Nephron (organoid): ENCODE measurements at regions not wholly inside any gene's neighbourhood (a gene's known extent, or its start where the extent isn't known, plus 50 kb on each side); places are given as distances from the start of the nearest gene placed in this dataset.

ENCODE experiments used
- H3K27ac Mint-ChIP-seq, 3 experiments: 2 replicates each; pipeline ENCODE4 v1.8.0; 2020; ENCODE audit warnings: mixed read lengths in 3 of 3, mild to moderate bottlenecking in 2 of 3, moderate library complexity in 1 of 3
- H3K27me3 Mint-ChIP-seq: 2 replicates; pipeline ENCODE4 v1.8.0; 2021; ENCODE audit warnings: low read depth, mild to moderate bottlenecking, moderate library complexity, mixed read lengths
- H3K36me3 Mint-ChIP-seq: 2 replicates; pipeline ENCODE4 v1.8.0; 2020; ENCODE audit warnings: low read depth, mixed read lengths
- H3K4me1 Mint-ChIP-seq: 2 replicates; pipeline ENCODE4 v1.8.0; 2020; ENCODE audit warnings: mixed read lengths
- H3K4me3 Mint-ChIP-seq, 3 experiments: 2 replicates each; pipeline ENCODE4 v1.8.0; 2020; ENCODE audit warnings: mild to moderate bottlenecking in 3 of 3, mixed read lengths in 3 of 3, moderate library complexity in 2 of 3
- H3K9me3 Mint-ChIP-seq: 2 replicates; pipeline ENCODE4 v1.8.0; 2020; ENCODE audit warnings: mixed read lengths
- CTCF ChIP-seq, 3 experiments: fragments of 200-600 bp; sonication (generic); IDR thresholded peaks; one replicate each; pipeline ENCODE4 v1.5.0; 2021; ENCODE audit warnings: antibody characterized with exemption in 3 of 3; ENCODE audit not compliant: unreplicated experiment in 3 of 3

DNA sequence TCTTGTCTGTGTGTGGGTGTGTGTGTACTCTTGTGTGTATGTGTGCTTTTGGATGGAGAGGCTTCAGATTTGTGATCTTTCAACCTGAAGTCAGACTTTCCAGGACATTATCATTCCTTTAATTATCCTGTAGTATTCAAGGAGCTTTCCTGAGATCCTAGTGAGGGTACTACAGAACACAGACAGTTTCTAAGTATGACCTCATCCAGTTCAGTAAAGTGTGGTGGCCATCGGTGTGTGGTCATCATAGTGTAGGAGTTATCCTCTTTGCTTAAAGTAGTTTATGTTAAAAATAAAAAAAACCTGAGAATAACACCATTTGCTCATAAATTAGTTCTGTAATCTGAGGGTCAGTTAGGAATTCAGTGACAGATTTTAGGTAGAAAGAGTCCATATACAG lies 478.0 kb upstream of the ACTBL2 start:
- H3K4me1 Mint-ChIP-seq, result no peaks in the 10 kb centered on the region
- H3K27me3 Mint-ChIP-seq, result no peaks in the 10 kb centered on the region
- TF ChIP-seq CTCF (IDR thresholded peaks at IDR 0.05; ENCODE audit: unreplicated experiment in 3 of 3), result no peak
- H3K36me3 Mint-ChIP-seq, result peaks cover 3% of the 10 kb centered on the region
- H3K27ac Mint-ChIP-seq, result no peak overlapping the region
- no peak overlapping the region for H3K4me3 Mint-ChIP-seq
- peaks cover 28% of the 10 kb centered on the region for H3K9me3 Mint-ChIP-seq

GRCh38 chr5:57956636-57957035 lies 474.0 kb upstream of the ACTBL2 start:
- no peak overlapping the region for H3K27ac Mint-ChIP-seq
- peaks cover 4% of the 10 kb centered on the region for H3K9me3 Mint-ChIP-seq

DNA sequence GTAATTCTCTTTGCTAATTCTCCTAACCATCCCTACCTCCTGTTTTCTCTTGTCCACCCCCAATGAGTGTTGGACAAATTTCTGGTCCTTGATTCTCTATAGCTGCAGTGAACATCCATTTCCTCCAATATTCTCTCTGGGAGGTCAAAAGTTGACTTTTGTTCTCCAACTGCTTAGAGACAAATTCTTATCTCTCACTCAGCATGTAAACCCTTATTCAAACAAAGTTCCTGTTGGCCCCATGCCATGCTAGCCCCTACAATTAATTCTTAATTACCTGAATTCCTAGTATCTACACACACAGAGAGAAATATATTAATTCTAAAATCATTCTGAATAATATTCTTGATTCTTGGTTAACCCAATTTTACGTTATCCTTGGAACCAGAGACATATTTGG lies 472.9 kb upstream of the ACTBL2 start:
- Mint-ChIP-seq H3K27ac (no peak overlapping the region), H3K36me3 (no peaks in the 10 kb centered on the region), H3K4me3 (no peak overlapping the region), H3K4me1 (no peaks in the 10 kb centered on the region), H3K9me3 (peaks cover under 1% of the 10 kb centered on the region), H3K27me3 (no peaks in the 10 kb centered on the region)
- no peak for TF ChIP-seq CTCF (IDR thresholded peaks at IDR 0.05; ENCODE audit: unreplicated experiment in 3 of 3)

More at GRCh38 chr5:57956636-57957035, 474.0 kb upstream of the ACTBL2 start:
- H3K4me1 Mint-ChIP-seq, result no peaks in the 10 kb centered on the region
- no peak for TF ChIP-seq CTCF (IDR thresholded peaks at IDR 0.05; ENCODE audit: unreplicated experiment in 3 of 3)
- no peaks in the 10 kb centered on the region for H3K27me3 Mint-ChIP-seq
- H3K36me3 Mint-ChIP-seq, result no peaks in the 10 kb centered on the region
- H3K4me3 Mint-ChIP-seq, result no peak overlapping the region

- H3K27ac Mint-ChIP-seq, result no peak overlapping the region
- no peaks in the 10 kb centered on the region for H3K4me1 Mint-ChIP-seq
- no peak overlapping the region for H3K4me3 Mint-ChIP-seq
- no peak for TF ChIP-seq CTCF (IDR thresholded peaks at IDR 0.05; ENCODE audit: unreplicated experiment in 3 of 3)
- H3K9me3 Mint-ChIP-seq, result no peaks in the 10 kb centered on the region
- no peaks in the 10 kb centered on the region for H3K36me3 Mint-ChIP-seq
- H3K27me3 Mint-ChIP-seq, result no peaks in the 10 kb centered on the region
Measured at GRCh38 chr5:57953792-57954191, 471.2 kb upstream of the ACTBL2 start.

GRCh38 chr5:57950616-57951228 lies 468.1 kb upstream of the ACTBL2 start:
- TF ChIP-seq CTCF (IDR thresholded peaks at IDR 0.05; ENCODE audit: unreplicated experiment in 3 of 3), result no peak
- Mint-ChIP-seq H3K27ac (no peak overlapping the region), H3K4me3 (no peak overlapping the region), H3K27me3 (no peaks in the 10 kb centered on the region), H3K36me3 (no peaks in the 10 kb centered on the region), H3K9me3 (peaks cover 6% of the 10 kb centered on the region), H3K4me1 (no peaks in the 10 kb centered on the region)

GRCh38 chr5:57948091-57948490 lies 465.5 kb upstream of the ACTBL2 start:
- H3K27ac Mint-ChIP-seq, result no peak overlapping the region
- H3K4me3 Mint-ChIP-seq, result no peak overlapping the region
- no peaks in the 10 kb centered on the region for H3K36me3 Mint-ChIP-seq
- no peaks in the 10 kb centered on the region for H3K27me3 Mint-ChIP-seq
- H3K4me1 Mint-ChIP-seq, result no peaks in the 10 kb centered on the region
- H3K9me3 Mint-ChIP-seq, result peaks cover 8% of the 10 kb centered on the region
- no peak for TF ChIP-seq CTCF (IDR thresholded peaks at IDR 0.05; ENCODE audit: unreplicated experiment in 3 of 3)
